A549 (cell line): ENCODE measurements at regions not wholly inside any gene's neighbourhood (a gene's known extent, or its start where the extent isn't known, plus 50 kb on each side); places are given as distances from the start of the nearest gene placed in this dataset.

Experiments used
- CHD2 ChIP-seq: fragments of 150-350 bp; IDR thresholded peaks from 2 replicates; pipeline ENCODE4 v1.6.1; 2014; ENCODE audit warnings: low read length; ENCODE audit not compliant: partially characterized antibody
- EP300 ChIP-seq, 2 experiments: fragments of >200 bp; sonication (Bioruptor Twin); formaldehyde crosslinking; IDR thresholded peaks; 2 replicates in 1 of 2; 3 replicates in 1 of 2; pipeline ENCODE4 v1.6.1; 2016 to 2017
- FOSL2 ChIP-seq, 2 experiments: fragments of 450-650 bp in 1 of 2; fragments of >200 bp in 1 of 2; sonication (Bioruptor Twin) in 1 of 2; formaldehyde crosslinking; IDR thresholded peaks; 2 replicates each; pipeline versions ENCODE4 v1.5.0 to v1.6.1; 2016 to 2020; ENCODE audit warnings: mild to moderate bottlenecking in 1 of 2, moderate library complexity in 1 of 2
- HDAC2 ChIP-seq: fragments of 200-600 bp; sonication (generic); IDR thresholded peaks from 2 replicates; pipeline ENCODE4 v1.6.1; 2016
- KDM1A ChIP-seq: fragments of 200-600 bp; sonication (generic); IDR thresholded peaks from 2 replicates; pipeline ENCODE4 v1.6.1; 2016; ENCODE audit warnings: low read depth, mild to moderate bottlenecking
- KDM5A ChIP-seq: fragments of 200-600 bp; sonication (generic); IDR thresholded peaks from 2 replicates; pipeline ENCODE4 v1.6.1; 2016; ENCODE audit warnings: antibody characterized with exemption, mild to moderate bottlenecking
- PHF8 ChIP-seq: fragments of 200-600 bp; sonication (generic); IDR thresholded peaks from 2 replicates; pipeline ENCODE4 v1.6.1; 2016; ENCODE audit warnings: low read depth, mild to moderate bottlenecking, antibody characterized with exemption, moderate library complexity, borderline replicate concordance
- POLR2A ChIP-seq: IDR thresholded peaks from 2 replicates; pipeline ENCODE4 v1.6.1; 2012; ENCODE audit warnings: mild to moderate bottlenecking, low read length
- SMC3 ChIP-seq: fragments of >200 bp; sonication (Bioruptor Twin); formaldehyde crosslinking; IDR thresholded peaks from 3 replicates; pipeline ENCODE4 v1.6.1; 2018; ENCODE audit warnings: inconsistent platforms
- TF ChIP-seq, protein P1 (sequence below): fragments of >200 bp; sonication (Bioruptor Twin); formaldehyde crosslinking; IDR thresholded peaks from 3 replicates; pipeline ENCODE4 v1.5.1; 2016

GRCh38 chr9:7894231-7894630, 94.7 kb upstream of the DMAC1 start:
- TF ChIP-seq POLR2A (no peak), PHF8 (no peak), CHD2 (no peak), EP300 (IDR thresholded peaks at IDR 0.05) (no peak), SMC3 (no peak), HDAC2 (no peak), KDM1A (no peak), FOSL2 (IDR thresholded peaks at IDR 0.05) (no peak), FOSL2 (CRISPR knock-in tag; IDR thresholded peaks at IDR 0.05) (no peak), KDM5A (no peak)
- TF ChIP-seq, protein P1, sequence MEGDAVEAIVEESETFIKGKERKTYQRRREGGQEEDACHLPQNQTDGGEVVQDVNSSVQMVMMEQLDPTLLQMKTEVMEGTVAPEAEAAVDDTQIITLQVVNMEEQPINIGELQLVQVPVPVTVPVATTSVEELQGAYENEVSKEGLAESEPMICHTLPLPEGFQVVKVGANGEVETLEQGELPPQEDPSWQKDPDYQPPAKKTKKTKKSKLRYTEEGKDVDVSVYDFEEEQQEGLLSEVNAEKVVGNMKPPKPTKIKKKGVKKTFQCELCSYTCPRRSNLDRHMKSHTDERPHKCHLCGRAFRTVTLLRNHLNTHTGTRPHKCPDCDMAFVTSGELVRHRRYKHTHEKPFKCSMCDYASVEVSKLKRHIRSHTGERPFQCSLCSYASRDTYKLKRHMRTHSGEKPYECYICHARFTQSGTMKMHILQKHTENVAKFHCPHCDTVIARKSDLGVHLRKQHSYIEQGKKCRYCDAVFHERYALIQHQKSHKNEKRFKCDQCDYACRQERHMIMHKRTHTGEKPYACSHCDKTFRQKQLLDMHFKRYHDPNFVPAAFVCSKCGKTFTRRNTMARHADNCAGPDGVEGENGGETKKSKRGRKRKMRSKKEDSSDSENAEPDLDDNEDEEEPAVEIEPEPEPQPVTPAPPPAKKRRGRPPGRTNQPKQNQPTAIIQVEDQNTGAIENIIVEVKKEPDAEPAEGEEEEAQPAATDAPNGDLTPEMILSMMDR, result no peak
